ENCODE measurements at regions not wholly inside any gene's neighbourhood (a gene's known extent, or its start where the extent isn't known, plus 50 kb on each side); places are given as distances from the start of the nearest gene placed in this dataset.

- ATAC-seq (ENCODE audit: low FRiP score in 2 of 2): no peak
- DNase-seq: no peak
- H3K36me3 ChIP-seq: no peaks in the 10 kb centered on the region
- 95 to 100% methylated on average over 1 of the region's 1 CpG for WGBS, 2 donors
- no peaks in the 10 kb centered on the region for H3K27me3 ChIP-seq
- H3K9me3 ChIP-seq: no peaks in the 10 kb centered on the region
- TF ChIP-seq CTCF (IDR thresholded peaks at IDR 0.05): no peak
- TF ChIP-seq POLR2AphosphoS5 (IDR thresholded peaks at IDR 0.05): no peak
- TF ChIP-seq POLR2A (IDR thresholded peaks at IDR 0.05): no peak
- no peak for TF ChIP-seq EP300 (IDR thresholded peaks at IDR 0.05)
- H3K4me3 ChIP-seq: no peak overlapping the region
- H3K4me1 ChIP-seq: no peaks in the 10 kb centered on the region
- H3K27ac ChIP-seq: no peak overlapping the region
Measured at GRCh38 chr14:84247693-84248092, 1282.3 kb upstream of the FLRT2 start.

GRCh38 chr14:84250893-84251292 is 1279.1 kb upstream of the FLRT2 start:
- ATAC-seq (ENCODE audit: low FRiP score in 2 of 2) (no peak), DNase-seq (no peak)
- no peak for TF ChIP-seq EP300 (IDR thresholded peaks at IDR 0.05)
- no peaks in the 10 kb centered on the region for H3K9me3 ChIP-seq
- H3K27ac ChIP-seq: no peak overlapping the region
- 20 to 24% methylated on average over 1 of the region's 1 CpG for WGBS, 2 donors
- H3K4me3 ChIP-seq: no peak overlapping the region
- H3K36me3 ChIP-seq: no peaks in the 10 kb centered on the region
- no peaks in the 10 kb centered on the region for H3K4me1 ChIP-seq
- H3K27me3 ChIP-seq: no peaks in the 10 kb centered on the region

DNA sequence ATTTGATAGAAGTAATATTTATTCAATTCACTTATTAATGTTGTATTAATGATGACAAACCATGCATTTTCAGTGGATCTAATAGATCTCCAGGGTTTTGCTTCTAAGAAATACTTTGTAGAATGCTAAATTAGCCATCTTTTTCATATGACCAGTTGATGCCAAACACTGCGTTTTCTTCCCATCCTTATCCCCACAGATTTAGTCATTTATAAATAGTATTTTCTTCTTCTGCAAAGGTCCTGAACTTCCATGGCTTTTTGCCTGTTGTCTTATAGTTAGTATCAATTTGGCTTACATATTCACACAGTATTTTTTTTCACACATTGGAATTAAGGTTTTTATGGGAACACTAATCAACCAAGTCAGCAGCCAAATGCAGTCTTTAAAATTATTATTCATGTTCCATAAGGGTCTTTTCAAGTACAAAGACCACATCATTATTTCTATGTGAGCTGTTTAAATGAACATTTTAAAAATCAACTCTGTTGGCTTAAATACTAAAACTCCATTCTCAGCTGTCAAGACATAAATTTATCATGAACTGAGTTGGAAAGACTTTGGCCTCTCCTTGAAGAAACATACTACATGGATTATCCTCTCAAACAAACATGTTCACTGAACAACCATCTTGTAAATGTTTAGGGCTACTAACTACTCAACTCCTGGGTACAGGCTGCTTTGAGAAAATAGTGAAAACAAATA is 1278.4 kb upstream of the FLRT2 start:
- no peak for ATAC-seq (ENCODE audit: low FRiP score in 2 of 2)
- WGBS, 2 donors: 65 to 71% methylated on average over 1 of the region's 1 CpG
- no peak for DNase-seq

GRCh38 chr14:84252706-84253105 is 1277.2 kb upstream of the FLRT2 start:
- no peak for TF ChIP-seq POLR2AphosphoS5 (IDR thresholded peaks at IDR 0.05)
- no peak for TF ChIP-seq EP300 (IDR thresholded peaks at IDR 0.05)
- no peak for TF ChIP-seq CTCF (IDR thresholded peaks at IDR 0.05)
- no peak for TF ChIP-seq POLR2A (IDR thresholded peaks at IDR 0.05)
- no peak for ATAC-seq (ENCODE audit: low FRiP score in 2 of 2)
- Histone ChIP-seq H3K4me3 (no peak overlapping the region), H3K4me1 (no peaks in the 10 kb centered on the region), H3K27me3 (no peaks in the 10 kb centered on the region), H3K9me3 (no peaks in the 10 kb centered on the region), H3K27ac (no peak overlapping the region), H3K36me3 (no peaks in the 10 kb centered on the region)
- DNase-seq: no peak
- WGBS, 2 donors: 76 to 92% methylated on average over 2 of the region's 2 CpGs

More for the DNA sequence above, 1278.4 kb upstream of the FLRT2 start:
- TF ChIP-seq POLR2AphosphoS5 (IDR thresholded peaks at IDR 0.05) (no peak), EP300 (IDR thresholded peaks at IDR 0.05) (no peak), CTCF (IDR thresholded peaks at IDR 0.05) (no peak), POLR2A (IDR thresholded peaks at IDR 0.05) (no peak)
- Histone ChIP-seq H3K4me3 (no peak overlapping the region), H3K9me3 (no peaks in the 10 kb centered on the region), H3K27me3 (no peaks in the 10 kb centered on the region), H3K27ac (no peak overlapping the region), H3K36me3 (no peaks in the 10 kb centered on the region), H3K4me1 (no peaks in the 10 kb centered on the region)

GRCh38 chr14:84253326-84253725 is 1276.6 kb upstream of the FLRT2 start:
- no peak overlapping the region for H3K27ac ChIP-seq
- no peaks in the 10 kb centered on the region for H3K4me1 ChIP-seq
- TF ChIP-seq POLR2A (IDR thresholded peaks at IDR 0.05) (no peak), POLR2AphosphoS5 (IDR thresholded peaks at IDR 0.05) (no peak), CTCF (IDR thresholded peaks at IDR 0.05) (no peak), EP300 (IDR thresholded peaks at IDR 0.05) (no peak)
- H3K27me3 ChIP-seq: no peaks in the 10 kb centered on the region
- no peaks in the 10 kb centered on the region for H3K36me3 ChIP-seq
- WGBS, 2 donors: 84% methylated on average over 2 of the region's 2 CpGs
- H3K4me3 ChIP-seq: no peak overlapping the region
- ATAC-seq (ENCODE audit: low FRiP score in 2 of 2): no peak
- no peak for DNase-seq
- H3K9me3 ChIP-seq: no peaks in the 10 kb centered on the region

All from upper lobe of left lung (tissue), 6 donors.